22Rv1 (cell line): ENCODE measurements at regions not wholly inside any gene's neighbourhood (a gene's known extent, or its start where the extent isn't known, plus 50 kb on each side); places are given as distances from the start of the nearest gene placed in this dataset.

Experiments used
- CTCF ChIP-seq: fragments of 450-650 bp; IDR thresholded peaks from 2 replicates; pipeline ENCODE4 v1.5.1; 2017; ENCODE audit warnings: mild to moderate bottlenecking
- ZFX ChIP-seq: fragments of 450-650 bp; IDR thresholded peaks from 2 replicates; pipeline ENCODE4 v1.6.1; 2017; ENCODE audit warnings: antibody characterized with exemption, borderline replicate concordance

- TF ChIP-seq CTCF, result no peak
- no peak for TF ChIP-seq ZFX
Observed at GRCh38 chr7:84799106-84799505, 387.8 kb downstream of the SEMA3D start.
